Sigmoid colon (tissue), 6 donors: ENCODE measurements at regions not wholly inside any gene's neighbourhood (a gene's known extent, or its start where the extent isn't known, plus 50 kb on each side); places are given as distances from the start of the nearest gene placed in this dataset.
"Not testable (repeated sequence)": the region's sequence is repeated elsewhere in the genome, so short reads cannot be mapped to it uniquely, and the experiment has no call there.

Experiments
- DNase-seq: peaks from one replicate; pipeline ENCODE4 v3.0.0-alpha.2; 2019
- H3K27ac ChIP-seq, 4 donors: fragments of 200-600 bp; sonication (generic); one replicate each; pipeline ENCODE4 v1.5.1; 2016 to 2019; ENCODE audit warnings: mild to moderate bottlenecking in 1 of 4
- H3K27me3 ChIP-seq, 3 donors: fragments of 200-600 bp; sonication (generic); one replicate each; pipeline ENCODE4 v1.5.1; 2019; ENCODE audit warnings: mild to moderate bottlenecking in 1 of 3
- H3K36me3 ChIP-seq, 4 donors: fragments of 200-600 bp; sonication (generic); one replicate each; pipeline ENCODE4 v1.5.1; 2016 to 2019
- H3K4me1 ChIP-seq, 4 donors: fragments of 200-600 bp; sonication (generic); one replicate each; pipeline ENCODE4 v1.5.1; 2017 to 2019
- H3K4me3 ChIP-seq, 4 donors: fragments of 200-600 bp; sonication (generic); one replicate each; pipeline ENCODE4 v1.5.1; 2017 to 2019; ENCODE audit warnings: mild to moderate bottlenecking in 2 of 4, moderate library complexity in 1 of 4
- H3K9me3 ChIP-seq, 4 donors: fragments of 200-600 bp in 3 of 4; sonication (generic) in 3 of 4; one replicate each; pipeline versions ENCODE4 v1.5.1 to v1.6.1; 2013 to 2019
- EP300 ChIP-seq, 4 donors: sonication (generic); formaldehyde crosslinking; IDR thresholded peaks; one replicate each; pipeline ENCODE4 v1.6.1; 2017; ENCODE audit warnings: antibody characterized with exemption in 4 of 4
- POLR2A ChIP-seq, 2 donors: fragments of 450-650 bp; IDR thresholded peaks; one replicate each; pipeline ENCODE4 v1.6.1; 2016; ENCODE audit warnings: antibody characterized with exemption in 2 of 2, mild to moderate bottlenecking in 2 of 2, moderate library complexity in 2 of 2
- POLR2AphosphoS5 ChIP-seq, 4 donors: sonication (generic); formaldehyde crosslinking; IDR thresholded peaks; one replicate each; pipeline ENCODE4 v1.6.1; 2017; ENCODE audit warnings: antibody characterized with exemption in 4 of 4
- WGBS, 2 donors: extraction: QIAGEN DNeasy Blood & Tissue Kit; methylation state at CpG; one replicate each; pipeline ENCODE4 v1.1.7; 2013; 5-methylcytosine and 5-hydroxymethylcytosine counted together
- intact Hi-C: fragments of 100-400 bp; cut with DNase I; formaldehyde crosslinking; loops from one replicate; pipeline ENCODE4 v1.15.1; 2023
- TF ChIP-seq, protein P1 (sequence below), 4 experiments: fragments of 450-650 bp in 3 of 4; fragments of 200-600 bp in 1 of 4; IDR thresholded peaks; one replicate each; pipeline ENCODE4 v1.5.1; 2016 to 2019; ENCODE audit warnings: antibody characterized with exemption in 4 of 4, mild to moderate bottlenecking in 3 of 4, moderate library complexity in 2 of 4
- donor health status: healthy with polysubstance abuse.
- donor health status: healthy.

DNA sequence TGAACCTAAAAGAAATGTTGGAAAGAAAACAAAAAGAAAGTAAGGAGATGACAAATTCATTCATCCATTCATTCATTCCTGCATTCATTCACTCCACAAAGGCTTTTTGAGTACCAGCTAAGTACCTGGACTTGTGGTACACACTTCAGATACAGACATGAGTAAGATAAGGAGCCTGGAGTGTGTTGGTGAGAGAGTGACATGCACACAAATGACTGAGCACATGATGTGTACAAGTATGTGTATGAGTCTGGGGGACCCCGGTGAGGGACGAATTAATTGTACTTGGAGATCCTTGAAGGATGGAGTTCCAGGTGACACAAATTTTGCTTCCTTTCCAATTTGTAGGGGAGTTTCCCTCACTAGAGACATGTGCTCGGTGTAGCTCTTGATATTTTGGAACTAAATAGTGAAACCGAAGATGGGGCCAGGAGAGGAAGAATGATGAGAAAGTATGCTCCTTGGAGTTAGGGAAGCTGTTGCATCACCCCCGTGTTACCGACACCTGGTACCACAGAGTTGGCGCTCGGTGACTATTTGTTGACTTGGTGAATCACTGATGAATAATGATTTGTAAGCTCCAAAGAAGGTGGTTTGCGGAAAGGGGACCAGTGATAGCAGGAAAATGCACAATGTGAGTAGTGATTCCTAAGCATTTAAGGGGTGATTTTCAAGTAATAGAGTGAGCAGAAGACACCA, 509.8 kb downstream of the CCDC171 start:
- no peaks in the 10 kb centered on the region for H3K27me3 ChIP-seq
- H3K27ac ChIP-seq = no peak overlapping the region
- H3K4me3 ChIP-seq = no peak overlapping the region
- H3K4me1 ChIP-seq = no peaks in the 10 kb centered on the region
- intact Hi-C loops = no loop called here
- no peaks in the 10 kb centered on the region for H3K9me3 ChIP-seq
- WGBS, 2 donors = 92 to 93% methylated on average over 9 of the region's 9 CpGs
- TF ChIP-seq POLR2A (IDR thresholded peaks at IDR 0.05) = no peak
- TF ChIP-seq, protein P1, sequence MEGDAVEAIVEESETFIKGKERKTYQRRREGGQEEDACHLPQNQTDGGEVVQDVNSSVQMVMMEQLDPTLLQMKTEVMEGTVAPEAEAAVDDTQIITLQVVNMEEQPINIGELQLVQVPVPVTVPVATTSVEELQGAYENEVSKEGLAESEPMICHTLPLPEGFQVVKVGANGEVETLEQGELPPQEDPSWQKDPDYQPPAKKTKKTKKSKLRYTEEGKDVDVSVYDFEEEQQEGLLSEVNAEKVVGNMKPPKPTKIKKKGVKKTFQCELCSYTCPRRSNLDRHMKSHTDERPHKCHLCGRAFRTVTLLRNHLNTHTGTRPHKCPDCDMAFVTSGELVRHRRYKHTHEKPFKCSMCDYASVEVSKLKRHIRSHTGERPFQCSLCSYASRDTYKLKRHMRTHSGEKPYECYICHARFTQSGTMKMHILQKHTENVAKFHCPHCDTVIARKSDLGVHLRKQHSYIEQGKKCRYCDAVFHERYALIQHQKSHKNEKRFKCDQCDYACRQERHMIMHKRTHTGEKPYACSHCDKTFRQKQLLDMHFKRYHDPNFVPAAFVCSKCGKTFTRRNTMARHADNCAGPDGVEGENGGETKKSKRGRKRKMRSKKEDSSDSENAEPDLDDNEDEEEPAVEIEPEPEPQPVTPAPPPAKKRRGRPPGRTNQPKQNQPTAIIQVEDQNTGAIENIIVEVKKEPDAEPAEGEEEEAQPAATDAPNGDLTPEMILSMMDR (IDR thresholded peaks at IDR 0.05) = no peak
- TF ChIP-seq EP300 (IDR thresholded peaks at IDR 0.05) = no peak
- TF ChIP-seq POLR2AphosphoS5 (IDR thresholded peaks at IDR 0.05) = no peak
- no peaks in the 10 kb centered on the region for H3K36me3 ChIP-seq
- no peak for DNase-seq

DNA sequence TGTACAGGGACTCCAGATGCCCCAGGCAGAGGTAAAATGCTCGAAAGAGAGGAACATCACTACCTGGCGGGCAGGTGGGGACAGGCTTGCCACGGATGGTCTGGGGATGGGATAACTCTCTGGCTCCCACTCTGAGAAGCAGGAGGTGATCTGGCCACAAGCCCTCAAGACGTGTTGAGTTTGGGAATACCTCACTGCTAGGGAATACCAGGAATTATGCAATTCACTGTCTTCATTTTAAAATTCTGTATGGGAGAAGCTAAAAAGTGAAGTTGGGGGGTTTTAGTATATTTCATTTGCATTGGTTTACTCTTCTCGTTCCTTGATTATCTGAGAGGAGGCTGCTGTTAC, 510.4 kb downstream of the CCDC171 start:
- Histone ChIP-seq H3K27me3 (no peaks in the 10 kb centered on the region), H3K4me1 (no peaks in the 10 kb centered on the region), H3K9me3 (no peaks in the 10 kb centered on the region), H3K4me3 (no peak overlapping the region), H3K36me3 (no peaks in the 10 kb centered on the region), H3K27ac (no peak overlapping the region)
- WGBS, 2 donors = 87 to 94% methylated on average over 5 of the region's 5 CpGs
- no peak for DNase-seq
- TF ChIP-seq POLR2AphosphoS5 (IDR thresholded peaks at IDR 0.05) (no peak), POLR2A (IDR thresholded peaks at IDR 0.05) (no peak), EP300 (IDR thresholded peaks at IDR 0.05) (no peak)
- TF ChIP-seq, protein P1 (IDR thresholded peaks at IDR 0.05) = no peak
- intact Hi-C loops = no loop called here

DNA sequence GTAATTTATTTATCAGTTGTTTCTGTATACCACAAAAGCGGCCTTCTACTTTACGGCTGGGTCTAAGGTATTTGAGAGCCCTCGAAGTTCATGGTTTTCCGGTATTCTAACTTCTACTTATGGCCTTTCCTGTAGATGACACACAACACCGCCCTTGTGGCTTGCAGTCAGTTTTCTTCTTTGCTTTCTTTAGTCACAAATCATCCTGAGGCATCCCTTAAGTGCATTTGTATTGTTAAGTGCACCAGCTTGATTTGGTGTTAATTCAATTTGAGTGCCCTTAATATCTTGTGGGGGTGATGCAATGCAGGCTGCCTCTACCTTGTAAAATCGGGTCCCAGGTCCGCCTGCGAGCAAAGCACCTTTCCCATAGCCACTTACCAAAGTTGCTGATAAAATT, 511.9 kb downstream of the CCDC171 start:
- Histone ChIP-seq H3K27me3 (no peaks in the 10 kb centered on the region), H3K4me1 (peaks cover 0 to 4% (median 0%) of the 10 kb centered on the region in 4 donors), H3K4me3 (no peak overlapping the region), H3K36me3 (no peaks in the 10 kb centered on the region), H3K27ac (no peak overlapping the region), H3K9me3 (no peaks in the 10 kb centered on the region)
- no peak for TF ChIP-seq POLR2A (IDR thresholded peaks at IDR 0.05)
- no peak for TF ChIP-seq POLR2AphosphoS5 (IDR thresholded peaks at IDR 0.05)
- TF ChIP-seq, protein P1 (IDR thresholded peaks at IDR 0.05) = no peak
- no peak for TF ChIP-seq EP300 (IDR thresholded peaks at IDR 0.05)
- intact Hi-C loops = no loop called here
- no peak for DNase-seq
- WGBS, 2 donors = 90 to 92% methylated on average over 8 of the region's 8 CpGs

DNA sequence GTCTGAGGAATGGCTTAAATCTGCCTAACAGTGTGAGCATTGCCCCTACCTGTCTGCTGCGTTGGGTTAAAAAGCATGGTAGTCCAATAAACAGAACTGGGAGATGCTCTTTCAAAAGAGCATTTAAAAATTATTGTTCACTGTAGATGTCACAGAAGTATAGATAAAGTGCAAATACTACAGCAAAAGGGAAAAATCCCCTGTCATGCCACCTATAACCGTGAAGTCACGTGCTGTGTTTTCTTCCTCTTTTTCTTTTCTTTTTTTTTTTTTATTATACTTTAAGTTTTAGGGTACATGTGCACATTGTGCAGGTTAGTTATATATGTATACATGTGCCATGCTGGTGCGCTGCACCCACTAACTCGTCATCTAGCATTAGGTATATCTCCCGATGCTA, 513.4 kb downstream of the CCDC171 start:
- 69 to 74% methylated on average over 3 of the region's 6 CpGs for WGBS, 2 donors
- H3K27me3 ChIP-seq, H3K27ac ChIP-seq, DNase-seq, H3K9me3 ChIP-seq, H3K4me3 ChIP-seq, intact Hi-C loops, H3K36me3 ChIP-seq, H3K4me1 ChIP-seq: not testable (repeated sequence)

DNA sequence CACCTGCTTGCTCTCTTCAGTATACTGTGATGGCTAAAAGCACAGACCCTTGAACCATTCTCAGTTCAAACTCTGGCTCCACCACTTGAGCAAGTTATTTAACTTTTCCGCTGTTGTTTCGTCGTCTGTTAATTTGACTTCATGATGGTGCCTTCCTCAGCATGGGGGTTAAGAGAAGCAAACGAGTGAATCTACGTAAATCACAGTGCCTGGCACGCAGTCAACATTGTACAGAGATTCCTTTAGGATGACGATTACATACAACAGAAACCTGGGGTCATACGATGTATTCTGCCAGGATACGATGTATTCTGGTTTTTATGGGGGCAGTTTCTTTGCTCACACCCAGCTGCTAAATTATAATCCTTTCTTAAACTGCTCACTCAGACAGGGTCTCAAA, 515.6 kb downstream of the CCDC171 start:
- intact Hi-C loops = no loop called here

More for the DNA sequence above, 515.6 kb downstream of the CCDC171 start:
- Histone ChIP-seq H3K27me3 (no peaks in the 10 kb centered on the region), H3K27ac (no peak overlapping the region), H3K4me1 (peaks cover 0 to 4% (median 0%) of the 10 kb centered on the region in 4 donors), H3K9me3 (no peaks in the 10 kb centered on the region), H3K4me3 (no peak overlapping the region), H3K36me3 (no peaks in the 10 kb centered on the region)
- DNase-seq = no peak
- 88 to 90% methylated on average over 9 of the region's 9 CpGs for WGBS, 2 donors
- TF ChIP-seq POLR2AphosphoS5 (IDR thresholded peaks at IDR 0.05) = no peak
- TF ChIP-seq, protein P1 (IDR thresholded peaks at IDR 0.05) = no peak
